GM23338 (cell line): ENCODE measurements at regions not wholly inside any gene's neighbourhood (a gene's known extent, or its start where the extent isn't known, plus 50 kb on each side); places are given as distances from the start of the nearest gene placed in this dataset.

Source experiments
- CTCF ChIP-seq, 2 experiments: fragments of 200-600 bp in 1 of 2; sonication (generic) in 1 of 2; conservative IDR thresholded peaks; 2 replicates each; pipeline versions ENCODE4 v1.5.1 to v1.6.1; 2016 to 2017; ENCODE audit warnings: antibody characterized with exemption in 2 of 2, low read depth in 2 of 2, mild to moderate bottlenecking in 2 of 2, moderate library complexity in 1 of 2
- POLR2AphosphoS5 ChIP-seq: IDR thresholded peaks from 2 replicates; pipeline ENCODE4 v1.6.1; 2016; ENCODE audit warnings: antibody characterized with exemption, low read depth

- TF ChIP-seq CTCF (conservative IDR thresholded peaks at IDR 0.05; ENCODE audit: low read depth in 2 of 2) (no peak), POLR2AphosphoS5 (no peak)
Measured at GRCh38 chr11:130534551-130534950, 86.1 kb downstream of the ADAMTS15 start.
